NCI-H1694 (cell line): ENCODE measurements at regions not wholly inside any gene's neighbourhood (a gene's known extent, or its start where the extent isn't known, plus 50 kb on each side); places are given as distances from the start of the nearest gene placed in this dataset.

Source experiments
- DNase-seq: peaks from one replicate; lab custom pipeline; 2025; lab: John Stamatoyannopoulos, UW

DNA sequence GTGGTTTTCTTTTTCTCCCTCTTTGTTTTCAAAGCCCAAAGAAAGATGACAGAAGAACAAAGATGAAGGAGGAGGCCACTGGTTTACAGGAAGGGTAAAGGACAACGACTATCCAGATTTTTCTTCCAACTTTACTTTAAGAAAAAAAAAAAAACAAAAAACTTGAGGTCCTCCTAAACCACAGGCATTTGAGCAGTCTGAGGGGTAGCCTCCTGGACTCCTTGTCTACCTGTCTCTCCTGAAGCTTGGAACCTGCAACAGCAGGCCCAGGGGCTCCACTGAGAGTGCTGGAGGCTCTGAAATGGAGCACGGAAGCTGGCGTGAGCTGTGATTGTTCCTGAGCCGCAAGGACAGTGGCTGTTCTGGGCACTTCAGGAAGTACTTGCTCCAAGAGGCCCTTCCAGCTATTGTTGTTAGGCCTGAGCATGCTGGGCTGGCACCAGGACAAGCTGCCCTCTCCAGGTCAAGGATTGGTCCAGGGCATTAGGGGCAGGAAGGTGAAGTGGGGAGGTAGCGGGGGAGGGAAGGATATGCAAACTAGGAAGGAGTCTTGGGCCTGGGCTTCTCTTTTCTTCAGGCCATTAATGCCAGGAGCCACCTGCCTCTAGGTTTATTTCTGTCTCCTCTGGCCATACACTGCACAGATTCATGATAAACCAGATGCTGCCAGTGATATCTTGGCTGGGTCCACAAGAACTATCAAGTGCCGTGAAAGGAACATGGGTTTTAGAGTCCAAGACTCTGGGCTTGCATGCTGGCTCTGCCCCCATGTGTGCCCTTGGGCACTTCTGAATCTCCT is 147.3 kb downstream of the CCDC34 start:
- no peak for DNase-seq

DNA sequence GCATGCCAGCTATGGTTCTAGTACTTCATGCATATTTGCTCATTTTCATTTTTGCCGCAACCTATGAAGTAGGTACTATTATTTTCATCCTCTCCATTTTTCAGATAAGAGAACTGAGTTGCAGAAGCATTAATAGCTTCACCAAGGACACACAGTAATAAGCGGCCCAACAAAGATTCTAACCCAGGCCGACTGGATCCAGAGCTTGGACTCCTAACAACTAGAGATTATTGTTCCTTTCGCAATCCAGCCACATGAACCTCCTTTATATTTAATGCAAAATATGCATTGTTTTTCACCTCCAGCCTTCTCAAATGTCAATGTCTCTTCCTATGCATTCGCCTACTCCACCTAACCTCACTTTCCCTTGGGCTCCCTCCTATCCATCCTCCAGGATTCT is 148.3 kb downstream of the CCDC34 start:
- DNase-seq = no peak

DNA sequence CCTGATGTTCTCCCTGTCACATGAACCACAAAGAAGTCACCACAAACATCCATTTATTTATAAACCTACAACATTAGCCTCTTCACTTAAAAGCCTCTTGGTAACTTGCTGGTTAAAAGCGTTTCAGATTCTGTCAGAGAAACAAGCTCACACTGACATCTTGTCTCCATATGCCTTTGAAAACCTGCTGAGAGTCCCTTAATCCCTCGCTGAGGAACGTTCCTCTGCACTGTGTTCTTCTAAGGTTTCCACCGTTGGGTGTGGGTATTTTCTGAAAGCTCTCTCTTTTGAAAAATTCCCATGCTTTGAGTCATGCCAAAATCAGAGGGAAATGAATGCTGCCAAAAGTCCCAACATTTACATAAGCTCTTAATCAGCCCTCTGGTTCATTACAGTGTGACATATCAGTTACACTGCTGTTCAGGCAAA is 149.8 kb downstream of the CCDC34 start:
- DNase-seq = peak; percentile 23

DNA sequence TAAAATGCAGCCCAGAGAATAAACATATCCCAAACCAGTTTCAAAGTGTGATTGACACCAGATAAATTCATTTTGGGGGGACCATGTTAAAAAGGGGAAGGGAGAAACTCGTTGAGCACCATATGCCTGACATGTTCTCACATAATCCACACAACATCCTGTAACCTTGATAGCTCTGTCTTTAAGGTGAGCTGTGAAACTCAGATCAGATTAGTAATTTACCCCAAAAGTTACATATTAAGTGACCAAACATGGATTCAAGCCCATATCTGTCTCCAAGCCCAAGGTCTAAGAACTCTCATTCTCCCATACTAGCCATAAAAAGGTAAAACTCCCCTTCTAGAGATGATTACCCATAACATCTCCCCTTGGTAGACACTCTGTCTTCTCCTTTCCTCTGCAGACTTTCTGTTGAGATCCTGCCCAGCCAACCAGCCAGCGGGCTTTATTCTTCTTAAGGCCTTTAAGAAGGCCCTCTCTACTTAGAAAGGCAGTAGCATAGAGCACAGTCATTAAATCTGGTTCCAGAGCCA is 150.7 kb downstream of the CCDC34 start:
- DNase-seq = no peak

DNA sequence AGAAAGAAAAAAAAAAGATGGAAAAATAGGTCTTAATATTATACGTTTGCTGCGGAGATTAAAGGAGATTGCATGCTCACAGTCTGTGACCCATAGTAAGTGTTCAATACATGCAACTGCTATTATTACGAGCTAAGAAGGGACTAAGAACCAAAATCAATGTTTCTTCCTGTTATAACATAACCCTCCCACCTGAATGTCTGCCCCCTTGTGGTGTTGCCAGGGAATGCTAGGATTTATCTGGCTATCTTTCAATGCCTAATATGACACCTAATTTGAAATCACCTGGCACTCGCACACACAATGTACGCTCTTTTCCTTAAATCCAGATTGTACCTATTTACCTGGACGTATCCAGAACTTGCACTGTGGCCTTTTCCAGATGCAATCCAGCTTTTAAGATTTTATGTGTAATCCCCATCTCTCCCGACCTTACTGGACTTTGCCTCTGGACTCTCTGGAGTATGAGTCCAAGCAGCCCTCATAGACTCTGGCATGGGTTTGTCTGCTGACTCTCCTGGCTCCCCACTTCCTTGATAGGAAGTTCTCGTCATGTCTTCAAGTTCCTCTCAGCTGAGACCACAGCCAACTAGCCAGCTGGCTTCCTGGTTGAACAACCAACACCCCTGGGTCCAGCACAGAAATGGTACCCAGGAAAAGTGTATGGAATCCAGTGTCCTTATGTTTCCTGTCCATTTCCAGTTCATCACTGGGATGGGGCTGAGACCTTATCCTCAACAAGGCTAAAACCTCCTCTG is 151.5 kb downstream of the CCDC34 start:
- DNase-seq = no peak

DNA sequence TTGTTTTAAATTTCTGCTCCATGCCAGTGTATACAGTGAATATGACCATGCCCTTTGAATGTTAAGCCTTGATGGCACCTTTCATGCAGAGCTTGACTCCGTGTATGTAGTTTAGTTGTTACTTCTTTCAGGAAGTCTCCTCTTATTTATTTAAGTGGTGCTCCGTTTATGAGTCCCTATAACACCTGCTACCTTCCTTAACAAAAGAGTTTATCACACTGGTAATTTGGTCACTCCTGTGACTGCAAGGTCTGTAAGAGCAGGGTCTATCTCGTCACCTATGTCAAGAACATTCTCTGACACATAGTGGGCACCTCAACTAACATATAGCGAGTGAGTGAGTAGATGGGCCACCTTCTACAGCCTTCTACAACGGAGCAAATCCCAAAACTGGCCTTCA is 152.5 kb downstream of the CCDC34 start:
- no peak for DNase-seq

DNA sequence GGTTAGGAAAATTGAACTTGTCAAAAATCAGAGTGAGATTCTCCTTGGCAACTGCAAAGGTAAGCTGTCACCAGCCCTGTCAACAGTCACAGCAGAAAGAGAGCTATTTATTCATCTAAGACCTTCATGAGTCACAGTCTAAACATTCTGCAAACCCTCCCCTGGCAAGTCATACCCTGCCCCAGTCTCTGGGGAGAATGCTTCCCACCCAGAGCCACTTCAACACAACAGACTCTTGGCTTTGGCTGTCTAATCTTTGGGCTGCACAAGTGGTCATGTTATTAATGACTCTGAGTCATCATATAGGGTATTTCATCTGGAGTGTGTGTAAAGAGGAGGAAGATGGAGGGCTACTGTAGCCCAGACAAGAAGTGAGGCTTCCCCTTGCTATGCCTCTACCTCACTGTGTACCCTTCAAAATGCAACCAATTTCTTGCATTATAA is 153.4 kb downstream of the CCDC34 start:
- peak; percentile 31 for DNase-seq

DNA sequence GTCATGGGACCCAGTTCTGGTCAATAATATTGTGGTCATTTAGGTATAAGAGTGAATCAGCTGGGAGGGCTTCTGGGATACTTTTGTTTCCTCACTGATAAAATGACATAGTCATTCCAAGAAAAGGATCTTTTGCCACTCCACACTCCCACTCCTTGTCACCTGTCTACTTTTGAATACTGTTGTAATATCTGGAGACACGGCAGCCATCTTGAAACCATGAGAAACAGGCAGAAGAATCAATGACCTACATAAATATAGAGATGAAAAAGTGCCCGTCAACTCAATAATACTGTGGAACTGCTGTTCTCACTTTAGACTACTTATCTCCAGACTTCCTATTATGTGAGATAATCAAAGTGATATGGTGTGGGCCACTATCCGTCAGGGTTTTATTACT is 154.2 kb downstream of the CCDC34 start:
- no peak for DNase-seq

DNA sequence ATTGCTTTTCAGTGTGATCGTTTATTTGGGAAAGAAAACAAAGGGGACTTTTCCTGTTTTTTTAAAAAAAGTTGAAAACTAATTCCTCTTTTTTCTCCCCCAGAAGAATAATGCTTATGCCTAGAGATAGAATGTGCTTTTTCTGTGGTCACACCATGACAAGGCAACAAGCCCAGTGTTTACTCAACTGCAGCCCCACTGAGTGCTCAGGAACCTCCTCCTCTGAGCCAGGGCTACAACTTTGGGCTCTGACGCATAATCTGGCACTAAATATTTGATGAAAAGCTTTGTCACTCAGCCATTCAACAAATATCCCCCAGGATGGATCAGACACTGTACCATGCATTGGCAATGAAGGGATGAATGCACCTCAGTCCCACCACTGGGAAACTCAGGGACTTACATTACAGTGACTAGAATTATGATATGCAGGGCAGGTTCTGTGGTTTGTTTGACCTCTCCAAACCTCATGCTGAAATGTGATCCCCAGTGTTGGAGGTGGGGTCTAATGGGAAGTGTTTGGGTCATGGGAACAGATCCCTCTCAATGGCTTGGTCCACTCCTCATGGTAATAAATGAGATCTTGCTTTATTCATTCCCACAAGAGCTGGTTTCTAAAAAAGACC is 155.9 kb downstream of the CCDC34 start:
- no peak for DNase-seq

DNA sequence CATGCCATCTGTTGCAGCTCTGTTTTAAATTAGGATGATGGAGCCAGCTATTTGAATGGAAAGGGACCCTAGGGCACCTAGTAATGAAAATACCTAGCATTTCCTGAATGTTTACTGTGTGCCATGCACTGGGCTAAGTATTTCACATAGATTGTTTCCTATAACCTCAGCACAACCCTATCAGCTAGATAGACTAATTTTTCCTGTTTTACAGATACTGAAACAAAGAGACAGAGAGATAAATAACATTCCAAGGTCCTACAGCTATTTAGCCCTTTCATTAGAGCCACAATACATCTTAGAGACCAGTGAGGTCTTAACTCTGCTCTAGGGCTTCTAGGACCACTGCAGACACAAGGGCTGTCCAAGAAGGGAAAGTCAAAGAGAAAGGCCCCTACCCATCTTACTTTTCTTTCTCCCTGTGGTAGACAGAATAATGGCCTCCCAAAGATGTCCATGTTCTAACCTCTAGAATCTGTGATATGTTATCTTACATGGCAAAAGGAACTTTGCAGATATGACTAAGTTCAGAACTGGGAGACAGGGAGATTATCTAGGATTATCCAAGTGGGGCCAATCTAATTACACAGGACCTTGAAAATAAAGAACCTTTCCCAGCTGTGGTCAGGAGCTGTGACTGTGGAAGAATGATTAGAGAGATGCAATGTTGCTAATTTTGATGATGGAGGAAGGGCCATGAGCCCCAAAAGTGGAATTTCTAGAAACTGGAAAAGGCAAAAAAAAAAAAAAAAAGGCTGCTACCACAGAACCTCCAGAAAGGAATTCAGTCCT is 157.0 kb downstream of the CCDC34 start:
- no peak for DNase-seq

DNA sequence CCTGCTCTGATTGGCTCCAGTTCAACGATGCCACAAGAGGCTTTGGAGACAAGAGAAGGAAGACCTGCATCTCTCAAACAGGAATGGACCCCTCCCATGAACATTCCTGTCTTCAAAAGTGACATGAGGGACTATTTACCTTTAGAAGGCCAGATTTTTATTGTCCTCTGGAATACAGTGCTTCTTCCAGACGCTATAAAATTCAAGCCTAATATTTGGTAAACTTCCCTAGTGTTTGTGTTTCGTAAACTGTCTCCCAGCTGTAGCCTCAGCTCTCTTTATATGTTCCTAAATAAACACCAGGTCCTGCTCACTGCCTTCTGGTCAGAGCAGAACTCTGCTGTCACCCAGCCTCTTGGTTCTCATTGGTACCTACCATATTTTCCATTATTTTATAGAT is 157.8 kb downstream of the CCDC34 start:
- DNase-seq = no peak

DNA sequence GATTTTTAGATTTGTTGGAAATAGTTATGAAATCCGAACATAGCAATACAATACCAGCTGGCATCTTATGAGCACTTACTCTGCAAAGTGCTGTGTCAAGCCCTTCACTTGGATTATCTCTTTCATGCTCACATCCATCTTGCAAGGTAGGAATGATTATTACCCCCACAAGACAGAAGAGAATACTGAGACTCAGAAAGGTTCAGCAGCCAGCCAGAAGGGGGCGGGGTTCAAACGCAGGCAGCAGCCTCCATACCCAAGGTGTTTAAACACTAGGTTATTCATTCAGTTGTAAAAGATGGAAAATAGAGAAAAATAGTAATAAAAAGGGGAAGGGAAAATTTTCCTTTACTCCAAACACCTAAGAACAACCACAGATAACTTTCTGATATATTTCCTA is 158.5 kb downstream of the CCDC34 start:
- DNase-seq = no peak

DNA sequence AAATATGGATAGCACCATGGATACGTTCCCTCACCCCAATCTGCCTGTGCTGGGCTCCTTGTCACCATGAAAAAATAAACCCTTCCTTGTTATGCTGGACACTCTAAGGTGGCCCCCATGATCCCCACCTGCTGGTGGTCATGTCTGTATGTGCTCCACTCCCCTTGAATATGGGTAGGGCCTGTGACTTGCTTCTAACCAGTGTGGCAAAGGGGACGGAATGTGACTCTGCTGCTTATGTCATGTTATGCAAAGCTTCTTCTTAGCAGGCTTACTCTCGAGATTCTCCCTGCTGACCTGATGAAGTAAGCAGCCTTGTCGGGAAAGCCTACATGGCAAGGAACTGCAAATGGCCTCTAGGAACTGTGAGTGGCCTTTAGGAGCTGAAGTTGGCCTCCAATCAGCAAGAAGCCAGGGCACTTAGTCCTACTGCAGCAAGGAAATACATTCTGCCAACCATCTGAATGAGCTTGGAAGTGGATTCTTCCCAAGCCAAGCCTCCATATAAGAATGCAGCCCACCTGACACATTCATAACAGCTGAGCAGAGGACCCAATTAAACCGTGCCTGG is 159.9 kb downstream of the CCDC34 start:
- no peak for DNase-seq

DNA sequence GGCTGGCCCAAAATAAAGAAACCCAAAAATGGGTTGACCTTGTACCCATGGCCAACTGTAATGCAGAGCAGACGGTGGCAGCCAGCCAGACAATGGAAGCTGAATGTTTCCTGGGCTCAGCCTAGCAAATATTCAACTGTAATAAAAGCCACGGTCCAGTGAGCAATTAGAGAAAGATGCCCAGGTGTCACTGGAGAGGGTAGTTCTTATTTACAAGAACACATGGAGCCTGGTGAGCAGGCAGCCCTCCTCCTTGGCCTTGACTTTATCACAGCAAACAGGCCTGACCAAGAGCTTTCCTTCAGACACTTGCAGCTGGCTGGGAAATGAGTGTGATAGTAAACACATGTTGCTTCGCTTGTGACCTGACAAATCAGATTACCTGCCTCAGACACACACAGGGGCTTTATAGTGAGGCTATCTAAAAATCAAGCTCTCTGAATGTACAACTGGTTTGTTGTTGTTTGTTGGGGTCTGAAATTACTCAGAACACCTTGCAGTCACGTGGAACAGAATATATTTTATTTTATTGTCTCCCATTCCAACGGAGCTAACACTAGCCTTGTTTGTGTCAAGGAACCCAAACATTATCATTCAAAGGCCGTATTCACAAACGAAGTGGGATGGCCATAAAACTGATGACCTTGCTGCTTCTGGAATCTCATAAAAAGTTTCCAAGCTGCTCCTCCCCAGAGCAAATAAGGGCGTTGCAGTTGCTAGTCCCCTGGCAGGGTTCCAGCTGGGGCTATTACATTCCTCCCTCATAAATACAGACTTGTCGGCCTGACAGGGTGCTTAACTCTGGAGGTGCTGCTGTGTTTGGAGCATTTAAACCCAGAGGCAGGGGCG is 161.1 kb downstream of the BBOX1 start:
- DNase-seq = peak; percentile 26

DNA sequence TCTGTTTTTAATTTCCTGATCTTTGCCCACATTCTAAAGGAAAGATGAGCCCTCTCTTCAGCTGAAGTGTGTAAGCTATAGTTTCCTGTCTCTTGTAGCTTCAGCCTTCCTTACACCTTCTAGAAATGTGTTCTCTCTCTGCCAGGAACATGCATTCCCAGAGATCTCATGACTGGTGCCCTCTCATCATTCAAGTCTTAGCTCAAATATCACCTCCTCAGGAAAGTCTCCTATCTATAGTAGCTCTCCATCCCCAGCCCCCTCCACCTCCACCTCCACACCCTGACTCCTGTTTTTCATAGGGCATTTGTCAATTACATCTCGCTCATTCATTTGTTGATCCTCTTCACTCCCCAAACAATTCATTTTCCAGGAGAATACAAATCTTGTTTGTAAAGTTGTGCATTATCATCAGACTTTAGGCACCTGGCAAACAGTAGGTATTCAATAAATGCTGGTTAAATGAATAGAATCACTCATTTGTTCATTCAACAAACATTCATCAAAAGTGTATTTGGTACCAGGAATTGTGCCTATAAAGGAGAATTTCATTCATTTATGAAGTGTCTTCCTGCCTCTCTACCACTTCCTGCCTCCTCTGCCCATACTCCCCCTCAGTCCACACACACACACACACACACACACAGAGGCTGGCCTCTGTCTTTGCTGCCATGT is 160.3 kb downstream of the BBOX1 start:
- DNase-seq = no peak

DNA sequence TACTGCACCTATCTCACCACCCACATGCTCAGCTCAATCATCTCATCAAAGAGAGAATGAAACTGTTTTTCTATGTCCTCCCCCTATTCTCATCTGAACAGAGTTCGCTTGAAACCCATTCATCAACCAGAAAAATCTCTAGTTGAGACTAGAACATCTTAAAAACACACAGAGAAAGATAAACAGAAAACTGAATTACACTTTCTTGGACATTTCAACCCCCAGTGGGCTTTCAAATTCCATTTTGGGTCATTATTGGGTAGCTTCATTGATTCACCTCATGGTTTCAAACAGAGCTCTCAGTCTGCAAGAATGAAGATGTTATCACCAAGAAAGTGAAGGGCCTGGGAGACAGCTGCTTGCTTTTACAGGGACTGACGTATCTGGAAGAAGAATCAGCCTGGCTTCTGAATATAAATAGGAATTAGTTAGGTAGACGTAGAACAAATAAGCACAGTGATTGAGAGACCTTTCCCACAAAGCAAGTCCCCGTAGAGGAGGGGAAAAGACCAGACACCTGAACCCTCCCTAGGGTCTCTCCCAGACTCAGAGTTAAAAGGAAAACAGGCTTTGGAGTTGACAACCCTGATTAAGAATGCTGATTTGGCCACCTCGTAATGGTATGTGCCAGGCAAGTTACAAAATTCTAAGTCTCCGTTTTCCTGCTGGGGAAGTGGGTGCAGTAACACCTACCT is 155.7 kb downstream of the BBOX1 start:
- DNase-seq = no peak

DNA sequence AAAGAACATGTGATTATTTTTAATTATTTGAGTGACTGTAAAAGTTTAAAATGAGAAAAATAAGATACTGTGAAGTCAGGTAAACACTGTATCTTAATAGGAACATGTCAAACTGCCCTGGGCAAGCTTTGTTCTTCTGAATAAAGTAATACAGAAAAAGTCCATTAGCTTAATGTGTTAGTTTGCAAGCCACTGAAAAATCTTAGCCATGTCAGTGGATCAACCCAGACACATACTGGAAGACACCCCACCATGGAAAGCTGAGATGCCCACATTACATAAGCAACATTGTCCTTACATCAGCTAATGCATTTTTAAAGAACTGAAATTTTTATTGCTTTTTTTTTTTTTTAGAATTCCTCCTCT is 155.2 kb downstream of the BBOX1 start:
- DNase-seq = no peak

DNA sequence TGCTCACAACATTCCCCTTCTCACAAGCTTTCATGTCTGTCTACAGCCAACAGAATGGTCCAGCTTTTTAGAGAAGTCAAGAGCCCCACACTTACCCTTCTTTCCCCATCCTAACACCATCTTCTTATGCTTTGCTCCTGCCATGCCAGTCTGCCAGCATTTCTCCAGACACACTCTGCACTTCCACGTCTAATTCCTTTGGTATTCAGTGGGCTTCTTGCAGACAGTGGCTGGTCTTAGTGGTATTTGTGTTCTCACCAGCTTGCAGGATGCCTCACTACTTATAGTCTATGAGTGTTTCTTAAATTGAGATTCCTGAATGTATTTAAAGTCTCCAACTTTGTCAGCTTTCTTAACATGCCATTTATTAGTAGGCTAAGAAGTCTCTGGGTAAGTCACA is 154.4 kb downstream of the BBOX1 start:
- no peak for DNase-seq

DNA sequence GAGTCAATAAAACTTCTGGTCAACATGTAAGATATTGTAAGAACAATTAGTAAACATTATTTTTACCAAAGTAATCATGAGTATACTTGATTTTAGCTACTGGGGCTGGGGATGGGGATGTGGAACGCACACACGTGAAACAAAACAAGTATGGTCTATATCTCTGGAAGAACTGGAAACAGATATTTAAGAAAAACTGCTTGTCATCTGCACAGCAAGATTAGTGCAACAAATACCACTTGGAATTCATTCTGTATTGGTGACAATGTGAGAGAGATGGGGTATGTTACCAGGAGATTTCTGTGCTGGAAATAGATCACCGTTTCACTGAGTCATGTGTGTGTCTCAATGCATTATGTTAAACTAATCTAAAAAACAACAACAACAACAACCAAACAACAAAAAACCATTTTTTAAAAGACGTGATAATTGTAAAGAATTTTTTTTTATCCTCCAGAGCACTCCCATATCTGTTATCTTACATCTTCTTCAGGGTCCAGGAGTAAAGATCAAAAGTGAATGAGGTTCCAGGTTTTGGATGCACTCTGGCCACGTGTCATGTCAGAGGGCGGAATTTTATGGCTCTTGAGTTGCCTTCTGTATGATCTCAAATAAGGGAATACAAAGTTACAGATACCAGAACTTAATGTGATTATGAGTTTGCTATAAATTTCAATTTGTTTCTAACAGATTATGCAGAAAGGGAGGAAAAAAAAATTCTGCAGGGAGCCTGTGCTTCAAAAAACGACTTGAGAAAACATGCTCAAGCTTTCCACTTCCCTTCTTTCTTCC is 153.0 kb downstream of the BBOX1 start:
- DNase-seq = no peak
